NCI-H2227 (cell line): ENCODE measurements at regions not wholly inside any gene's neighbourhood (a gene's known extent, or its start where the extent isn't known, plus 50 kb on each side); places are given as distances from the start of the nearest gene placed in this dataset.

ENCODE experiments used
- DNase-seq: peaks from one replicate; lab custom pipeline; 2025; ENCODE audit not compliant: unreplicated experiment; lab: John Stamatoyannopoulos, UW

DNA sequence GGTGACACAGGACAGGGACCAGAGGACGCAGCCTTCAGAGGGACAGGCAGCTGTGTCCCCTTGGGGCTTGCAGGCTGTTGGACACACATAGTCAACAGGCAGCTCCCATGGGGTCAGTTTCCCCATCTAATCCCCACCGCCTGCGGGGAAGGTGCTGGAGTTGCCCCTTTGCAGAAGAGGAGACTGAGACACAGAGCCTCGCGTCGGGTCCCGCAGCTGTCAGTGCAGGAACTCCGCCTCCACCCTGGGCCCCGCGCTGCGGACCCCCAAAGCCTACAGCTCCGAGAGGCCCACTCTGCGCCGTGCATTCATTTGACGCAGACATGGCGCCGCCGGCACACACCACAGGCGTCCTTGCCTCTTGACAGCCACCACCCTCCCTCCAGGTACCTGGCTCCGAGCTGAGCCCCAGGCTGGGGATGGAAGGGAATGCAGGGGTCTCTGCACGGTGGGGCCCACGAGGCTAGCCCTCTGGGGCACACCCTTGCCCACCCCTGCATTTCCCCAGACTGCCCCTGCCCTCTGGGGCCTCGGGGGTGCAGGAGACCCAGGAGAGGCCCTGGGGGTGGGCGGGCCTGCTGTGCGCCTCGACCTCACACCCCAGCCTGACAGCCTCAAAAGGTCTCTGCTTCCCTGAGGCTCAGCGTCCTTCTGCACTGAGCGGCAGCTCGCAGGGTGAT lies 88.5 kb upstream of the ACTRT2 start:
- DNase-seq = no peak

DNA sequence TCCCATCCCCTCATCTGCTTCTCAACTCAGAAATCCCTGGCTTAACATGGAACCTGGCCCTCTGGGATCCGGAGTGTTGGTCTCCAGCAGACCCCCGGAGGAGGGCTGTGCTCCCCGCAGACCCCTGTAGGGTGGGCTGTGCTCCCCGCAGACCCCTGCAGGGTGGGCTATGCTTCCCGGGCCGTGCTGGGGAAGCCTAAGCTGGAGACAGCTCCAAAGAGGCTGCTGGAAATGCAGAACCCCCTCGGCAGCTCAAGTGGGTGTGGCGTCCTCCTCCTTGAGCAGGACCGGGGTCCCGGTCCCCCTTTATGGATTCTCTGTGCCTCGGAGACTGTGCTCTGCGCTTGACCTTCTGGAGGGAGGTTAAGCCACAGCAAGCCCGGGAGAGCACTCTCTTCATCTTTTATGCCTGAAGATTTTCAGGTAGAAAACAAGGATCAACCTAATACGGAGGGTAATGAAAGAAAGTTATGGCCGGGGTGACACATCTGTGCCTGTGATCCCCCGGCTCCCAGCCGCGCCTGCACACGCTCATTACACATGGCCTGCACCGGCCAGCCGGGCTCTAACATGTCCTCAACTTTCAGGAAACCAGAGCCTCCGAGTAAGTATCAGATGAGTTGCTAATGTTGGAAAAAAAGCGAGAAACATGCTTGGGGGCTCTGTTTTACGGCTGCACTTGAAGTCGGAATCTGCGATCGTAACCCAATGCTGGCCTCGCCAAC lies 87.7 kb upstream of the ACTRT2 start:
- DNase-seq = no peak

DNA sequence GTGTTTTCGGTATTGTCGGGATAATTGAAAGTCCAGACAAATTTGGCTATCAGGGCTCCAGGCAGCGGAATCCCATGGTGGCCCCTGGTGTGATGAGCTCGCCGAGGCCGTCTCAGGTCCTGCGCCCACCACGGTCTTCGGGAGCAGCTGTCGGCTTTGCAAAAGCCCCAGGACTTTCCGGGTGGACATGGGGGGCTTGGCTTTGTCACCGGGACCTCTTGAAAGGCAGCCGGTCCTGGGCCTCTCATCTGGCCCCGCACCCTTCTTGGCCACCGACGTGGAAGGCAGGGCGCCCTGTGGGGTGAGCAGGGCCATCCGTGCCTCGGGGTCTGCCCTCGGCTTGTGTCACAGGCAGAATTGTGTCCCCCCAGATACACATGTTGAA lies 87.1 kb upstream of the ACTRT2 start:
- no peak for DNase-seq

- no peak for DNase-seq
Measured at GRCh38 chr1:2934642-2935081, 86.6 kb upstream of the ACTRT2 start.

- DNase-seq = no peak
Measured at GRCh38 chr1:2935184-2935583, 86.1 kb upstream of the ACTRT2 start.

DNA sequence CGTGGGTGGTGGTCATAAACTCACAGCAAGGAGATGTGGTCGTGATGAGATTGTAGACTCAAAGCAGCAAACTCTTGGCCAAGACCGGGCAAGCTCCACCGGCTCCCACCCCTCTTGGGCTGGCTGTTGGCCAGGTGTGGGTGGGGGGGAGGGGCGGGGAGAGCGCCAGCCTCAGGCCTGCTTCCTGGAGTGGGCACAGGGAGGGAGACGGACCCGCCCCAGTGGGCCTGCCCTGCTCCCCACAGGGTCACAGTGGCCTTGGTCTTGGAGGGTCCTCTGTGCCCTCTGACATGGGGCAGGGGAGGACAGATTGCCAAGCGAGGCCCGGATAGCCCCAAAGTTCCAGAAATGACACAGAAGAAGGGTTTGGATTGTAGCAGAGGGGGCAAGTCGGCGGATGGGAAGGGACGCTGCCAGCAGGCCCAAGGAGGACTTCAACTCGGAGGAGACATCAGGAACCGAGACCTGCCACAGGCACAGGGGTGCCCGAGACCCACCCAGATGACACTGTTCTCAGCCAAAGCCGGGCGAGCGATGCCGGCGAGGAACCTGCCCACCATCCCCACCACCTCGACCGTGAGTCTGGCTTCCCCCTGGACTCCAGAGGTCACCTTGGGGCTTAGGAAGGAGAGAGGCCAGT lies 85.4 kb upstream of the ACTRT2 start:
- no peak for DNase-seq

DNA sequence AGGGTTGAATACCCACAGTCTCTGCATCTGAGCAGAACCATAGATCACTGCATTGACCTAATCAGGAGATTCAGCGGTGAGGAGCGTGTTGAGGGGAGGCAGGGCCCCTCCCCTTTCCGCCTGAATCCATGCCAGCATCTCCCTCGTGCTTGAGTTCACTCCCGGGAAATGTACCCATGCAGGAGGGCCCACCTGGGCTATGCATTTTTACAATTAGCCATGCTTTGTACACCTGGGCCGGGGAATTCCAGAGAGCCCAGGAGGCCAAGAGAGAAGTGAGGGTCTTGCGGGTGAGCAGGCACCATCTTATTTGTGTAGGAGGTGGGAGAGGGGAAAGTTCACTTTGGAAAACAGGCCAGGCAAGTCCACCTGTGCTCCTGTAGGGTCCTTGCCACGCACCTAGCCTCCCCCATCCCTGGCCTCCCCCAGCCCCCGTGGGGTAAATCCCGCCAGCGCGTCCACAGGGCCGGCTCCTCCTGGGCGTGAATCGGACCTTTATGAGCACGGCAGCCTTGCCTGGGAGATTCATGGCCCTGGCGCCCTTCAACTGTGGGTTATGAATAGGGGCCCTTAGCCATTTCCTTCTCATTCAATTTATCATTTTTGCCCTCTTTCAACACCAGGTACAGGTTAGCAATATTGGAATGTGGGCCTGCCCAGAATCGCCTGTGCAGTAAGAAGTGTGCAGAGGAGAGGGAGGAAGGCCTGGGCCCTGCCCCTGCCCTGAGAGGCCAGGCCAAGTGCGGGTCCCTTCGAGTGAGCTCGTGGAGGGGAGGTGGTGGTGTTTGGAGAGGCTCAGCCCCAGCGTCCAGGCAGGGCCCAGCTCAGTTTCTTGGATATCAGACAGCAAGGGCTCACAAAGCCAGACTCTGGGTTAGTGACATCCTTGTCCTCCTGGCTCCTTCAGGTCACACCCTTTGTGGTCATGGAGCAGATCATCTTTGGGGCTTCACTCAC lies 84.4 kb upstream of the ACTRT2 start:
- DNase-seq = no peak

GRCh38 chr1:2937805-2938204 lies 83.5 kb upstream of the ACTRT2 start:
- DNase-seq = no peak

GRCh38 chr1:2939041-2939552 lies 82.2 kb upstream of the ACTRT2 start:
- no peak for DNase-seq

DNA sequence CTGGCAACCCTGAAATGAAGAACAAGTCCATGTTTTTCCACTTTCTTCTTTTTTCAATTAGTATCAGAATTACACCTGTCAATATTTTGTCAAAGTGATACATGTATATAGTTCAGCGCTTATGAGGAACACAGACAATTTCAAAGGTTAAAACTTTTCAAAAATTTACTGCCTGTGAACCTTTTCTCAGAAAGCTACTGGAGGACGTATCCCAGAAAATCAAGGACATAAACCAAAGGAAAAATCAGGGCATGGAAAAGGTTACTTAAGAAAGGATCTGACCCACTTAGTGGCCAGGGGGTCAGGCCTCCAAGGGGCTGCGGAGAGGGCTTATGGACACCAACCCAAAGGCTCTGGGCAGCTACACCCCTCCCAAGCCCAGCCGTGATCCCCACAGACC lies 81.1 kb upstream of the ACTRT2 start:
- no peak for DNase-seq

- DNase-seq = no peak
Measured at GRCh38 chr1:2941040-2941439, 80.2 kb upstream of the ACTRT2 start.

GRCh38 chr1:2941907-2942306 lies 79.4 kb upstream of the ACTRT2 start:
- no peak for DNase-seq

- no peak for DNase-seq
Measured at GRCh38 chr1:2942410-2942809, 78.9 kb upstream of the ACTRT2 start.

DNA sequence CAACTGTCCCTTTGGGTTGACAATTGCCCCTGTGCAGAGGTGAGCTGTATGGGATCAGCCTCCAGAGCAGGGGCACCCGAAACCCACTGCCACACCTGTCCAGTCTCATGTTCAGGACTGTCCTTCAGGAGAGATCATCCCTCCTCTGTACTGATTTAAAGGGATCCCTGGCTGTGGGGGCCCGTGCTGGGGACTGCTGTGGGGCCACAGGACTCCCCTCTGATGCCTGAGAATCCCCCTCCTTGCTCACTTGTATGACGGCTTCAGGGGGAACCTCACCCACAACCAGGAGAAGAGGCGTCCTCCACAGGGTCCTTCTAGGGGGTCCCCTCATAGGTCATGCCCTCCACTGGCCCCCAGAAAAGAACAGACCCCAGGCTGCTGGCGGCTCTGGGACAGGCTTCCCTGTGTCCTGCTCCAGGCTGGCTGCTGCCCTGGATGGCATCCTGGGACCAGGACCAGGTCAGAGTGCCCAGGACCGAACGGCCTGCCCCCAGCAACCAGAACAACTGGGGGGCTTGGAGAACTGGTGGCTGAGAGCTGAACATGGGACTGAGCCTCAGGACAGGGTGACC lies 77.5 kb upstream of the ACTRT2 start:
- no peak for DNase-seq

DNA sequence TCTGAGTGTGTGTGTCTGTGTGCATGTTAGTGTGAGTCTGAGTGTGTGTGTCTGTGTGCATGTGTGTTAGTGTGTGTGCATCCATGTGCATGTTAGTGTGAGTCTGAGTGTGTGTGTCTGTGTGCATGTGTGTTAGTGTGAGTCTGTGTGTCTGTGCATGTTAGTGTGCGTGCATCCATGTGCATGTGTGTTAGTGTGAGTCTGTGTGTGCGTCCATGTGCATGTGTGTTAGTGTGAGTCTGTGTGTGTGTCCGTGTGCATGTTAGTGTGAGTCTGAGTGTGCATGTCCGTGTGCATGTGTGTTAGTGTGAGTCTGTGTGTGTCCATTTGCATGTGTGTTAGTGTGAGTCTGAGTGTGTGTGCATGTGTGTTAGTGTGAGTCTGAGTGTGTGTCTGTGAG lies 76.6 kb upstream of the ACTRT2 start:
- no peak for DNase-seq

DNA sequence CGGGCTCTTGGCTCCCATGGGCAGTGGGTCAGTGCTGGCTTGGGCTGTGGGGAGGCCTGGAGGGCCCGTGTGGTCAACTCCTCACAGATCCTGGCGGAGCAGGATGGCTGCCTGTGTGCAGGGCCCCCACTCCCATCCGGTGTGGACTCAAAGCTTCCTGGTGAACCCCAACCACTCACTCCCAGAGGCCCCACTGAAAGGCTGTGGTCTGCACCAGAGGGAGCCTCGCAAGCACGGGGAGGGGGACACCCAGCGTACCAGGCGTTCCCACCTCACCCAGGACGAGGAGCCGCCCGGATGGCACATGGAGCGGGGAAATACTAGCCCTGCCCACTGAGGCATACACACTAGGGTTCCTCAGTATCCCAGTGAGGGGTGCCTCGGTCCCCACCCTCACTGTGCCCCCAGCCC lies 75.4 kb upstream of the ACTRT2 start:
- no peak for DNase-seq

DNA sequence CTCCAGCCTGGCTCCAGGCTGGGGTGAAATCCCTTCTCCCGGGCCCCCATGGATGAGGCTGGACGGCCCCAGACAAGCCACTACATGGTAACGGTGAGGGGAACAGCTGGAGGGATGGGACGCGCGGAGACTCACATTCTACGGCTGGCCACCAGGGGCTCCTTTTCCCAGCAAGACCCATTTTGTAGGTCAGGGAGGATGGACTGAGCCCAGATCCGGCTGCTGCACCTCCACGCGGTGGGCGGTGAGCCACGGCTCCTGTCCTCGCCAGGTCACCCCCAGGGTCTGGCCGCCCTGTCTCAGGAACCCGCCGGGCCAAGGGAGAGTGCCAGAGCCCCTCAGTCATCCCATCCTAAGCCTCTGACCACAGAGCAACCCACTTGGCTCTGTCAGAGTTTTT lies 75.0 kb upstream of the ACTRT2 start:
- DNase-seq = no peak

GRCh38 chr1:2946999-2947690 lies 74.1 kb upstream of the ACTRT2 start:
- no peak for DNase-seq

DNA sequence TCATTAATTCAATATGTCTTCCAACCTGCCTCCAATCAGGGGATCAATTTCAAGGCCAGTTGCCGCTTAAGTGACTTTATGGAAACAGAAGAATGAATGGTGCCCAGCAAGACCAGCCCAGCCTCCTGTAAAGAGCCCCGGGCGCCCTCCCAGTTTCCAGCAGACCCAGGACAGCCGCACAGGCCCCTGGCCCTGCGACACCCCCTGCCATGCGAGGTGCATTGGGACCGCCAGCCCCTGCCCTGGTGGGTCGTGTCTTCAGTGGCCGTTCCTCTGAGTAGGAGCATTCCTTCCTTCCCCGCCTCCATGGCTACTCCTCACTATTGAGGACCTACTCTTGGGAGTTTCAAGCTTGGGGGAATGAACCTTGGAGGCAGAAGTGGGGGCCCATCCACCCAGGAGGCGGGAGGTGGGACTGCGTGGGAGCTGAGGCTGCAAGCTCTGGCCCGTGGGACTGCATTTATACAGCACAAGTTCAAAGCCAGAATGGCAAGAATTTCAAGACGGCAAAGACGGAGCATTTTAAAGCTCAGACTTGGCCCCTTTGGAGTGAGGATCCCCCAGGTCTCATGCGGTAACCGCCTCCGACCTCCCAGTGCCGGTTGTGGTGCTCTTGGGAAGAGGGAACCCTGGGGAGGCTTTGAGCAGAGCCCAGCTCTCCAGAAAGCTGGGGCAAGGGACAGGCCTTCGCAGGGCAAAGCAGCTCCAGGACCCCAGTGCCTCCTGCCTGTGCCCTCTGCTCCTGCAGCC lies 73.1 kb upstream of the ACTRT2 start:
- no peak for DNase-seq
